Liver (tissue), 7 donors: ENCODE measurements at regions not wholly inside any gene's neighbourhood (a gene's known extent, or its start where the extent isn't known, plus 50 kb on each side); places are given as distances from the start of the nearest gene placed in this dataset.

Source experiments
- DNase-seq: peaks from one replicate; pipeline ENCODE4 v3.0.0-alpha.2; 2017; ENCODE audit warnings: low spot score
- H3K27ac ChIP-seq, 2 donors: one replicate each; pipeline ENCODE4 v1.7.0; 2013; ENCODE audit warnings: inconsistent platforms in 2 of 2, low read length in 2 of 2, control low read depth in 1 of 2, low read depth in 1 of 2, mild to moderate bottlenecking in 1 of 2
- H3K27me3 ChIP-seq, 4 donors: one replicate each; pipeline versions ENCODE4 v1.6.1 to v1.7.0; 2013; ENCODE audit warnings: low read length in 3 of 4, inconsistent platforms in 1 of 4, mild to moderate bottlenecking in 1 of 4, moderate library complexity in 1 of 4; ENCODE audit not compliant: control insufficient read depth in 4 of 4, insufficient read depth in 4 of 4
- H3K36me3 ChIP-seq, 4 donors: one replicate each; pipeline versions ENCODE4 v1.6.1 to v1.7.0; 2013; ENCODE audit warnings: low read length in 3 of 4, mild to moderate bottlenecking in 3 of 4, low read depth in 1 of 4, moderate library complexity in 1 of 4; ENCODE audit not compliant: control insufficient read depth in 4 of 4, insufficient read depth in 3 of 4
- H3K4me1 ChIP-seq, 4 donors: one replicate each; pipeline versions ENCODE4 v1.6.1 to v1.7.0; 2013; ENCODE audit warnings: low read length in 3 of 4, mild to moderate bottlenecking in 3 of 4, moderate library complexity in 1 of 4; ENCODE audit not compliant: control insufficient read depth in 4 of 4, insufficient read depth in 4 of 4
- H3K4me3 ChIP-seq, 3 donors: one replicate each; pipeline versions ENCODE4 v1.6.1 to v1.7.0; 2013; ENCODE audit warnings: low read length in 3 of 3, control low read depth in 1 of 3, low read depth in 1 of 3, mild to moderate bottlenecking in 1 of 3
- H3K9ac ChIP-seq, 2 donors: one replicate each; pipeline ENCODE4 v1.7.0; 2013; ENCODE audit warnings: low read length in 2 of 2, mild to moderate bottlenecking in 2 of 2, moderate library complexity in 2 of 2, control low read depth in 1 of 2, low read depth in 1 of 2
- H3K9me3 ChIP-seq, 4 donors: one replicate each; pipeline versions ENCODE4 v1.6.1 to v1.7.0; 2013; ENCODE audit warnings: low read length in 3 of 4; ENCODE audit not compliant: control insufficient read depth in 4 of 4
- EGR1 ChIP-seq, 2 donors: IDR thresholded peaks; 2 replicates each; pipeline ENCODE4 v1.6.1; 2016 to 2018; ENCODE audit warnings: antibody characterized with exemption in 2 of 2, low read depth in 2 of 2
- FOXA1 ChIP-seq: IDR thresholded peaks from 2 replicates; pipeline ENCODE4 v1.6.1; 2016; ENCODE audit warnings: antibody characterized with exemption
- FOXA2 ChIP-seq: IDR thresholded peaks from 2 replicates; pipeline ENCODE4 v1.6.1; 2016; ENCODE audit warnings: antibody characterized with exemption
- GABPA ChIP-seq, 2 donors: IDR thresholded peaks in 1 of 2; conservative IDR thresholded peaks in 1 of 2; 2 replicates each; pipeline ENCODE4 v1.6.1; 2016; ENCODE audit warnings: antibody characterized with exemption in 2 of 2, mild to moderate bottlenecking in 1 of 2, moderate library complexity in 1 of 2
- HNF4A ChIP-seq, 2 donors: conservative IDR thresholded peaks; 2 replicates each; pipeline ENCODE4 v1.6.1; 2016; ENCODE audit warnings: antibody characterized with exemption in 2 of 2, mild to moderate bottlenecking in 2 of 2
- HNF4G ChIP-seq: IDR thresholded peaks from 2 replicates; pipeline ENCODE4 v1.6.1; 2016; ENCODE audit warnings: antibody characterized with exemption
- JUND ChIP-seq, 2 donors: IDR thresholded peaks; 2 replicates each; pipeline ENCODE4 v1.6.1; 2016; ENCODE audit warnings: antibody characterized with exemption in 2 of 2
- NR2F2 ChIP-seq: IDR thresholded peaks from 2 replicates; pipeline ENCODE4 v1.6.1; 2016; ENCODE audit warnings: antibody characterized with exemption
- RAD21 ChIP-seq, 2 donors: IDR thresholded peaks; 2 replicates each; pipeline ENCODE4 v1.6.1; 2016; ENCODE audit warnings: antibody characterized with exemption in 2 of 2, mild to moderate bottlenecking in 2 of 2
- RXRA ChIP-seq, 2 donors: IDR thresholded peaks; 2 replicates each; pipeline ENCODE4 v1.6.1; 2017 to 2018; ENCODE audit warnings: antibody characterized with exemption in 2 of 2, mild to moderate bottlenecking in 1 of 2
- SP1 ChIP-seq: IDR thresholded peaks from 2 replicates; pipeline ENCODE4 v1.6.1; 2018; ENCODE audit warnings: antibody characterized with exemption, mild to moderate bottlenecking
- TAF1 ChIP-seq: conservative IDR thresholded peaks from 2 replicates; pipeline ENCODE4 v1.6.1; 2016; ENCODE audit warnings: antibody characterized with exemption, mild to moderate bottlenecking
- YY1 ChIP-seq: IDR thresholded peaks from 2 replicates; pipeline ENCODE4 v1.6.1; 2016; ENCODE audit warnings: antibody characterized with exemption, mild to moderate bottlenecking
- WGBS: extraction: QIAGEN DNeasy Blood & Tissue Kit; methylation state at CpG from one replicate; pipeline ENCODE4 v1.1.7; 2013; 5-methylcytosine and 5-hydroxymethylcytosine counted together
- TF ChIP-seq, protein P1 (sequence below): IDR thresholded peaks from 2 replicates; pipeline ENCODE4 v1.6.1; 2016; ENCODE audit warnings: antibody characterized with exemption, mild to moderate bottlenecking
- TF ChIP-seq, protein P2 (sequence below): IDR thresholded peaks from 2 replicates; pipeline ENCODE4 v1.6.1; 2016; ENCODE audit warnings: antibody characterized with exemption
- TF ChIP-seq, protein P3 (sequence below): IDR thresholded peaks from 2 replicates; pipeline ENCODE4 v1.6.1; 2016; ENCODE audit warnings: antibody characterized with exemption
- TF ChIP-seq, protein P4 (sequence below): IDR thresholded peaks from 2 replicates; pipeline ENCODE4 v1.6.1; 2016; ENCODE audit warnings: antibody characterized with exemption
- donor health status: healthy.
- donor health status: healthy.
- donor health status: healthy.
- donor health status: healthy.

DNA sequence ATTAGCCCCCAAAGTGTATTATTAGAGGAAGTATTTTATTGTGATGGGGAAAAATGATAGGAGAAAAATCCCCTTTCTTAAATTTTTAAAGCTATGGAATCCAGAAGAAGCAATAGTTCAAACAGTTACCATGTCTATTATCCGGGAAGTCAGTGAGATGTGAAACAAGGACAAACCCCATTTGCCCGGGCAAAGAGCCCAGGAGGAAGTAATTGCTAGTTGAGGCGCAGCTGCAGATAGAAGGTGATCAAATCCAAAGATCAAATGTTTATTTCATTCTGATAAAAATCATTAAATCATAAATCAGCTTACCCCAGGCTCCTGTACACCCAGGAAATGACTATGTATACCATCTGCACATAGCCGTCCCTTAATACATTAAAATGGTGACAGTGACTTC lies 204.0 kb upstream of the CRBN start:
- no peaks in the 10 kb centered on the region for H3K4me1 ChIP-seq
- no peaks in the 10 kb centered on the region for H3K36me3 ChIP-seq
- H3K27ac ChIP-seq: no peak overlapping the region
- H3K9me3 ChIP-seq: no peaks in the 10 kb centered on the region
- TF ChIP-seq FOXA1 (no peak), JUND (IDR thresholded peaks at IDR 0.05) (no peak), EGR1 (IDR thresholded peaks at IDR 0.05; ENCODE audit: low read depth in 2 of 2) (no peak), SP1 (no peak), GABPA (IDR thresholded peaks at IDR 0.05 in 1 of 2, conservative IDR thresholded peaks at IDR 0.05 in 1 of 2) (no peak), FOXA2 (no peak), TAF1 (no peak), NR2F2 (no peak), RXRA (IDR thresholded peaks at IDR 0.05) (no peak), RAD21 (IDR thresholded peaks at IDR 0.05) (no peak), YY1 (no peak), HNF4G (no peak), HNF4A (conservative IDR thresholded peaks at IDR 0.05) (no peak)
- TF ChIP-seq, protein P1, sequence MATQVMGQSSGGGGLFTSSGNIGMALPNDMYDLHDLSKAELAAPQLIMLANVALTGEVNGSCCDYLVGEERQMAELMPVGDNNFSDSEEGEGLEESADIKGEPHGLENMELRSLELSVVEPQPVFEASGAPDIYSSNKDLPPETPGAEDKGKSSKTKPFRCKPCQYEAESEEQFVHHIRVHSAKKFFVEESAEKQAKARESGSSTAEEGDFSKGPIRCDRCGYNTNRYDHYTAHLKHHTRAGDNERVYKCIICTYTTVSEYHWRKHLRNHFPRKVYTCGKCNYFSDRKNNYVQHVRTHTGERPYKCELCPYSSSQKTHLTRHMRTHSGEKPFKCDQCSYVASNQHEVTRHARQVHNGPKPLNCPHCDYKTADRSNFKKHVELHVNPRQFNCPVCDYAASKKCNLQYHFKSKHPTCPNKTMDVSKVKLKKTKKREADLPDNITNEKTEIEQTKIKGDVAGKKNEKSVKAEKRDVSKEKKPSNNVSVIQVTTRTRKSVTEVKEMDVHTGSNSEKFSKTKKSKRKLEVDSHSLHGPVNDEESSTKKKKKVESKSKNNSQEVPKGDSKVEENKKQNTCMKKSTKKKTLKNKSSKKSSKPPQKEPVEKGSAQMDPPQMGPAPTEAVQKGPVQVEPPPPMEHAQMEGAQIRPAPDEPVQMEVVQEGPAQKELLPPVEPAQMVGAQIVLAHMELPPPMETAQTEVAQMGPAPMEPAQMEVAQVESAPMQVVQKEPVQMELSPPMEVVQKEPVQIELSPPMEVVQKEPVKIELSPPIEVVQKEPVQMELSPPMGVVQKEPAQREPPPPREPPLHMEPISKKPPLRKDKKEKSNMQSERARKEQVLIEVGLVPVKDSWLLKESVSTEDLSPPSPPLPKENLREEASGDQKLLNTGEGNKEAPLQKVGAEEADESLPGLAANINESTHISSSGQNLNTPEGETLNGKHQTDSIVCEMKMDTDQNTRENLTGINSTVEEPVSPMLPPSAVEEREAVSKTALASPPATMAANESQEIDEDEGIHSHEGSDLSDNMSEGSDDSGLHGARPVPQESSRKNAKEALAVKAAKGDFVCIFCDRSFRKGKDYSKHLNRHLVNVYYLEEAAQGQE: no peak
- TF ChIP-seq, protein P2, sequence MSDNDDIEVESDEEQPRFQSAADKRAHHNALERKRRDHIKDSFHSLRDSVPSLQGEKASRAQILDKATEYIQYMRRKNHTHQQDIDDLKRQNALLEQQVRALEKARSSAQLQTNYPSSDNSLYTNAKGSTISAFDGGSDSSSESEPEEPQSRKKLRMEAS: no peak
- TF ChIP-seq, protein P3, sequence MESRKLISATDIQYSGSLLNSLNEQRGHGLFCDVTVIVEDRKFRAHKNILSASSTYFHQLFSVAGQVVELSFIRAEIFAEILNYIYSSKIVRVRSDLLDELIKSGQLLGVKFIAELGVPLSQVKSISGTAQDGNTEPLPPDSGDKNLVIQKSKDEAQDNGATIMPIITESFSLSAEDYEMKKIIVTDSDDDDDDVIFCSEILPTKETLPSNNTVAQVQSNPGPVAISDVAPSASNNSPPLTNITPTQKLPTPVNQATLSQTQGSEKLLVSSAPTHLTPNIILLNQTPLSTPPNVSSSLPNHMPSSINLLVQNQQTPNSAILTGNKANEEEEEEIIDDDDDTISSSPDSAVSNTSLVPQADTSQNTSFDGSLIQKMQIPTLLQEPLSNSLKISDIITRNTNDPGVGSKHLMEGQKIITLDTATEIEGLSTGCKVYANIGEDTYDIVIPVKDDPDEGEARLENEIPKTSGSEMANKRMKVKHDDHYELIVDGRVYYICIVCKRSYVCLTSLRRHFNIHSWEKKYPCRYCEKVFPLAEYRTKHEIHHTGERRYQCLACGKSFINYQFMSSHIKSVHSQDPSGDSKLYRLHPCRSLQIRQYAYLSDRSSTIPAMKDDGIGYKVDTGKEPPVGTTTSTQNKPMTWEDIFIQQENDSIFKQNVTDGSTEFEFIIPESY: no peak
- TF ChIP-seq, protein P4, sequence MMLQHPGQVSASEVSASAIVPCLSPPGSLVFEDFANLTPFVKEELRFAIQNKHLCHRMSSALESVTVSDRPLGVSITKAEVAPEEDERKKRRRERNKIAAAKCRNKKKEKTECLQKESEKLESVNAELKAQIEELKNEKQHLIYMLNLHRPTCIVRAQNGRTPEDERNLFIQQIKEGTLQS: no peak
- DNase-seq: no peak
- no peak overlapping the region for H3K4me3 ChIP-seq
- 63% methylated on average over 4 of the region's 4 CpGs for WGBS
- H3K27me3 ChIP-seq: no peaks in the 10 kb centered on the region
- no peak overlapping the region for H3K9ac ChIP-seq

DNA sequence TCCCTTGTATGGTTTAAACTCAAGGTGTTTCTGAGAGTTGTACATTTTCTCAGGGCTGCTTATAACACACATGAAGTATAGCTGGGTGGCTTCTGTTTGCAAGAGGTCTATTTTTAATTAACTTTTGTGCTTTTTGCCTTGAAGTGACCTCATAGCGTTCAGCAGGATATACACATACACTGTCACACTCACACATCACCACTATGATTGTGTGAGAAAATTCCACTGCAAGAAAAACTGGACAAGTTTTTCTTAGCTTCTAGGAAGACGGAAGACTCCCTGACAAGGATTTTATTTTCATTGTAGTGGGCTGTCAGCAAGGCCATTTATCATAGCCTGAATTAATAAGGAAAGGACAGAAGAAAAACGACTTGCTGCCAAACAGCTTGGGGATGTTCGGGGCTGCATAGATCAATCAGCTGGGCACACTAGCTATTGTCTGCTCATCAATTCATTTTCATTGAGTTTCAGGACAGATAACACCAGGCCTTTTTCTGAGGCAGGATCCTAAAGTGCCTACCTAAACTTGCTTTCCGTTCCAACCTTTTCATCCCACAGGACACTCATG lies 192.8 kb upstream of the CRBN start:
- TF ChIP-seq FOXA1 (no peak), FOXA2 (no peak), RXRA (IDR thresholded peaks at IDR 0.05) (no peak), SP1 (no peak), HNF4A (conservative IDR thresholded peaks at IDR 0.05) (no peak), HNF4G (no peak), GABPA (IDR thresholded peaks at IDR 0.05 in 1 of 2, conservative IDR thresholded peaks at IDR 0.05 in 1 of 2) (no peak)
- TF ChIP-seq, protein P3: no peak
- TF ChIP-seq, protein P2: no peak
- TF ChIP-seq, protein P4: no peak
- H3K27ac ChIP-seq: no peak overlapping the region
- H3K9me3 ChIP-seq: peaks cover 0 to 20% (median 1%) of the 10 kb centered on the region in 4 donors
- H3K4me3 ChIP-seq: no peak overlapping the region
- H3K9ac ChIP-seq: no peak overlapping the region
- no peaks in the 10 kb centered on the region for H3K36me3 ChIP-seq
- no peaks in the 10 kb centered on the region for H3K27me3 ChIP-seq
- DNase-seq: no peak
- H3K4me1 ChIP-seq: no peaks in the 10 kb centered on the region
- 61% methylated on average over 5 of the region's 5 CpGs for WGBS
